Vagina (tissue), 2 donors: ENCODE measurements at regions not wholly inside any gene's neighbourhood (a gene's known extent, or its start where the extent isn't known, plus 50 kb on each side); places are given as distances from the start of the nearest gene placed in this dataset.
A peak's percentile ranks its signal among the peaks of the same experiment; 100 is the strongest.

Experiments used
- DNase-seq, 2 donors: peaks; one replicate each; pipeline ENCODE4 v3.0.0-alpha.2; 2017; ENCODE audit errors: extremely low spot score in 2 of 2
- H3K27ac ChIP-seq: fragments of 200-600 bp; sonication (generic); one replicate; pipeline ENCODE4 v1.5.1; 2019
- H3K27me3 ChIP-seq: fragments of 200-600 bp; sonication (generic); one replicate; pipeline ENCODE4 v1.5.1; 2019
- H3K36me3 ChIP-seq, 2 donors: fragments of 200-600 bp; sonication (generic); one replicate each; pipeline ENCODE4 v1.5.1; 2017 to 2019
- H3K4me1 ChIP-seq: fragments of 200-600 bp; sonication (generic); one replicate; pipeline ENCODE4 v1.5.1; 2019
- H3K4me3 ChIP-seq, 2 donors: fragments of 200-600 bp; sonication (generic); 1 replicate in 1 of 2; 2 replicates in 1 of 2; pipeline ENCODE4 v1.5.1; 2016 to 2019
- H3K9me3 ChIP-seq: fragments of 200-600 bp; sonication (generic); one replicate; pipeline ENCODE4 v1.5.1; 2019
- POLR2A ChIP-seq, 2 donors: fragments of 450-650 bp; IDR thresholded peaks; one replicate each; pipeline ENCODE4 v1.6.1; 2017; ENCODE audit warnings: antibody characterized with exemption in 2 of 2, mild to moderate bottlenecking in 2 of 2, moderate library complexity in 2 of 2
- POLR2AphosphoS5 ChIP-seq, 2 donors: sonication (generic); formaldehyde crosslinking; IDR thresholded peaks; one replicate each; pipeline ENCODE4 v1.9.0; 2017; ENCODE audit warnings: antibody characterized with exemption in 2 of 2, mild to moderate bottlenecking in 2 of 2, low read depth in 1 of 2; ENCODE audit not compliant: insufficient read depth in 1 of 2
- intact Hi-C: fragments of 100-400 bp; cut with DNase I; formaldehyde crosslinking; loops from one replicate; pipeline ENCODE4 v1.15.1; 2023
- TF ChIP-seq, protein P1 (sequence below), 3 experiments: fragments of 450-650 bp in 2 of 3; fragments of 200-600 bp in 1 of 3; sonication (generic) in 1 of 3; IDR thresholded peaks; one replicate each; pipeline ENCODE4 v1.5.1; 2017 to 2019; ENCODE audit warnings: antibody characterized with exemption in 3 of 3, mild to moderate bottlenecking in 2 of 3, moderate library complexity in 2 of 3

DNA sequence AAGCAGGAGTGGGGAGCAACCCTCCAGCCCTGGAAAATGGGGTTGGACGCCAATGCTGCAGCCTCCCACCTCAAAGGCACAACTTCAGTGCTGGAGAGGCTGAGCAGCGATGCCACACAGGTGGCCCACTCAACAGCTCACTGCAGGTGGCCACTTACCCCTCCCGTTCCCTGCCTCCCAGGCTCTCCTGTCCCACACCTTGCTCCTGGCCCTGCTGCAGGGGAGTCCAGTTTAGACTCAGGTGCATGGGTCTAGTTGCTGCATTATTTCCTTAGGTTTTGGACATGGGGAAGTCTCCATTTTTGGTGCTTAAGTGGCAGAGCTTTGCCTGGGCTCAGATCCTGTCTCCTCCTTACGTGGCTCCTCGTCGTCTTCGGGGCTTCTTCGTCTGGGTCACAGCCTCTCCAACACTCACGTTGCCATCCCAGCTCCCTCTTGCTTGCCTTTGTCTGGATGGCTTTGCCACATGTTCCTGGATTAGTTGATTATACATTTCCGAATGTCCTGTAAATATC is 898.3 kb downstream of the BRD1 start:
- H3K4me1 ChIP-seq, result no peaks in the 10 kb centered on the region
- H3K36me3 ChIP-seq, result no peaks in the 10 kb centered on the region
- H3K9me3 ChIP-seq, result no peaks in the 10 kb centered on the region
- H3K4me3 ChIP-seq, result no peak overlapping the region
- H3K27me3 ChIP-seq, result no peaks in the 10 kb centered on the region
- intact Hi-C loops, result no loop called here
- DNase-seq, result peak in 1 of 2 donors; percentile 65
- TF ChIP-seq POLR2A (IDR thresholded peaks at IDR 0.05), result no peak
- TF ChIP-seq, protein P1, sequence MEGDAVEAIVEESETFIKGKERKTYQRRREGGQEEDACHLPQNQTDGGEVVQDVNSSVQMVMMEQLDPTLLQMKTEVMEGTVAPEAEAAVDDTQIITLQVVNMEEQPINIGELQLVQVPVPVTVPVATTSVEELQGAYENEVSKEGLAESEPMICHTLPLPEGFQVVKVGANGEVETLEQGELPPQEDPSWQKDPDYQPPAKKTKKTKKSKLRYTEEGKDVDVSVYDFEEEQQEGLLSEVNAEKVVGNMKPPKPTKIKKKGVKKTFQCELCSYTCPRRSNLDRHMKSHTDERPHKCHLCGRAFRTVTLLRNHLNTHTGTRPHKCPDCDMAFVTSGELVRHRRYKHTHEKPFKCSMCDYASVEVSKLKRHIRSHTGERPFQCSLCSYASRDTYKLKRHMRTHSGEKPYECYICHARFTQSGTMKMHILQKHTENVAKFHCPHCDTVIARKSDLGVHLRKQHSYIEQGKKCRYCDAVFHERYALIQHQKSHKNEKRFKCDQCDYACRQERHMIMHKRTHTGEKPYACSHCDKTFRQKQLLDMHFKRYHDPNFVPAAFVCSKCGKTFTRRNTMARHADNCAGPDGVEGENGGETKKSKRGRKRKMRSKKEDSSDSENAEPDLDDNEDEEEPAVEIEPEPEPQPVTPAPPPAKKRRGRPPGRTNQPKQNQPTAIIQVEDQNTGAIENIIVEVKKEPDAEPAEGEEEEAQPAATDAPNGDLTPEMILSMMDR (IDR thresholded peaks at IDR 0.05), result no peak
- no peak overlapping the region for H3K27ac ChIP-seq

DNA sequence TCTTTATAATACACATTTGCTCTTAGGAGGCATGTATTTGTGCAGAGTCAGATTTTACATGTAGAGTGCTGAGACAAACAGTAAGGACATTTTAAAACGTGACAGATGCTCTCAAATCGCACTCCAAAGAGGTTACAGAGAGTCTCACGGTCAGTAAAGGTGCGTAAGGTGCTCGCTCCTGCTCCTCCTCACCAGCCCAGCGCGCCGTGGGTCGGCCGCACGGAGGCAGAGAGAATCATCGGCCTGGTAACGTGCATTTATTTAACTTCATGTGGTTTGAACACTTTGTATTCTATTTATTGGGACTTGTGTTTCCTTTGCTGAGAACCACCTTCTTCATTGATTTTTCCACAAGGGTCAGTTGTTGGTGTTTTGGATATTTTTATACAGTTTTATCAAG is 900.1 kb downstream of the BRD1 start:
- DNase-seq, result no peak
- Histone ChIP-seq H3K36me3 (no peaks in the 10 kb centered on the region), H3K4me1 (no peaks in the 10 kb centered on the region), H3K27me3 (no peaks in the 10 kb centered on the region), H3K4me3 (no peak overlapping the region), H3K9me3 (no peaks in the 10 kb centered on the region), H3K27ac (no peak overlapping the region)
- TF ChIP-seq POLR2A (IDR thresholded peaks at IDR 0.05) (no peak), POLR2AphosphoS5 (IDR thresholded peaks at IDR 0.05; ENCODE audit: insufficient read depth in 1 of 2, low read depth in 1 of 2) (no peak)
- TF ChIP-seq, protein P1 (IDR thresholded peaks at IDR 0.05), result no peak
- intact Hi-C loops, result no loop called here

DNA sequence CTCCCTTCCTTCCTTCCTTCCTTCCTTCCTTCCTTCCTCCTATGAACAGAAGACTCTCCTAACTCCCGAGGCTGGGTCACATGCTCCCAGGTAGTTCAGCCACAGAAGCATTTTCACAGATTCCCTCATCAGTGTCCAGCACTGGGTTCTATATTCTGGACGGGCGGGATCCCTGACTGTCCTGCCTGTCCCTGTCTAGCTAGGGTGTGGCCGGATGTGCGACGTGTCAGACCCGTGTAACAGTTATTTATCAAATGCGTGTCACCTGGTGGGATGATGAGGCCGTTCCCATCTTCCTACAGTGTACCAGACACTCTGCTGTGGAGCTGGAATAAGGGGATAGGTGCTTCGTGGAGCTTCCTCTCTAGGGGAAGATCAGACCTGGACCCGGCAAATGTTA is 901.0 kb downstream of the BRD1 start:
- Histone ChIP-seq H3K4me1 (no peaks in the 10 kb centered on the region), H3K27ac (no peak overlapping the region), H3K4me3 (no peak overlapping the region), H3K9me3 (no peaks in the 10 kb centered on the region), H3K36me3 (no peaks in the 10 kb centered on the region), H3K27me3 (no peaks in the 10 kb centered on the region)
- TF ChIP-seq POLR2AphosphoS5 (IDR thresholded peaks at IDR 0.05; ENCODE audit: insufficient read depth in 1 of 2, low read depth in 1 of 2) (no peak), POLR2A (IDR thresholded peaks at IDR 0.05) (no peak)
- TF ChIP-seq, protein P1 (IDR thresholded peaks at IDR 0.05), result no peak
- peak in 1 of 2 donors; percentile 62 for DNase-seq
- intact Hi-C loops, result no loop called here

DNA sequence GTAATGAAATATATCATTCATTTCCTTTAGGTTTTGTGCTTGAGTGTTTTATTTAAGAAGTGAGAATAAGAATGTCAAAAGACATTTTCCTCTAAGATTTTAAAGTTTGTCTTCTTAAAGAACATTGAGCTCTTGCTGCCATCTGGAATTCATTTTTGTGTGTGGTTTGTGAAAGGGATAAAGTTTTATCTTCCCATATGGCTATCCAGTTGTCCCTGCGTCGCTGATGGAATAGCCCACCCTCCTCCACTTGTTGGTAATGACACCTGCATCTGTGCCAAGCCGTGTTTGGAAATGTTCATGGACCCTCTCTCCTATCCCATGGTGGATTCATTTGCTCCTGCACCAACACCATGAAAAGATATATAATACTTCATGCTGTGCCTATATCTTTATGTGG is 901.5 kb downstream of the BRD1 start:
- H3K36me3 ChIP-seq, result no peaks in the 10 kb centered on the region
- no peaks in the 10 kb centered on the region for H3K27me3 ChIP-seq
- no peaks in the 10 kb centered on the region for H3K9me3 ChIP-seq
- H3K4me1 ChIP-seq, result no peaks in the 10 kb centered on the region
- H3K4me3 ChIP-seq, result no peak overlapping the region
- no peak for DNase-seq
- intact Hi-C loops, result no loop called here
- TF ChIP-seq POLR2A (IDR thresholded peaks at IDR 0.05) (no peak), POLR2AphosphoS5 (IDR thresholded peaks at IDR 0.05; ENCODE audit: insufficient read depth in 1 of 2, low read depth in 1 of 2) (no peak)
- TF ChIP-seq, protein P1 (IDR thresholded peaks at IDR 0.05), result no peak
- H3K27ac ChIP-seq, result no peak overlapping the region

DNA sequence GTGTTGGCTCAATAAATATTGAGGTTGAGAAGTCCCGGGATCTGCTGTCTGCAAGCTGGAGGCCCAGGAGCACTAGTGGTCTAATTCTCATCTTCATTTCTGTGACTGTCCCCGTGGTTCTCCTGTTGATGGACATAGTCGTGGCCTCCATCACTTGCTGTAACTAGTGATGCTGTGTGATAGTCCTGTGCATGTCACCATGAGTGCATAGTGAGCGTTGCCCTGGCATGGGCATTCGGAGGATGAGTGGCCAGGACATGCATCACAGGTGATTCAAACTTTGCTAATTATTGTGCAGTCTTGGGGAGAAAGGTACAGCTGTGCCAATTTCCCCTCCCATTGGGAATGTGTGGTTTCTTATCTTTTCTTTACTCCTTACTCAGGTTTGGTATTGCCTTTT is 902.2 kb downstream of the BRD1 start:
- Histone ChIP-seq H3K27me3 (no peaks in the 10 kb centered on the region), H3K27ac (no peak overlapping the region), H3K36me3 (no peaks in the 10 kb centered on the region), H3K9me3 (no peaks in the 10 kb centered on the region), H3K4me3 (no peak overlapping the region), H3K4me1 (no peaks in the 10 kb centered on the region)
- intact Hi-C loops, result no loop called here
- no peak for DNase-seq
- TF ChIP-seq POLR2AphosphoS5 (IDR thresholded peaks at IDR 0.05; ENCODE audit: insufficient read depth in 1 of 2, low read depth in 1 of 2), result no peak
- TF ChIP-seq POLR2A (IDR thresholded peaks at IDR 0.05), result no peak
- TF ChIP-seq, protein P1 (IDR thresholded peaks at IDR 0.05), result no peak
